ENCODE measurements at regions not wholly inside any gene's neighbourhood (a gene's known extent, or its start where the extent isn't known, plus 50 kb on each side); places are given as distances from the start of the nearest gene placed in this dataset.

DNA sequence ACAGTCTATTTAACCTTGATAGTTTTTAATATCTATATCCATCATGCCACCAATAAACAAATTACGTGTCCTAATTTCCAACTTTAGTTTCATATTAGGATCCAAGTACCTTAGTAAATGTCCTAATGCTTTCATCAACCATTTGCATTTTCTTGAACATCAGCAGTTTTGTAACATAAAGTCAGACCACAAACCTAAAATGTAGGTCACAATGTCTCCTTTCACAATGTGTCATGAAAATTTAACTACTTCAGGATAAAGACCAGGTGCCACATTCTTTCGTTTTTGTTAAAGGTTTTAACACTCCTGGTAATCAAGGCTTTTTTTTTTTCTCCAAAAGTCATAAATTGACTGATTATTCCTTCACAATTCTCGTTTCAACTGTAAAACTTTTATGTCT lies 310.7 kb upstream of the PMFBP1 start:
- H3K9me3 ChIP-seq: no peaks in the 10 kb centered on the region

DNA sequence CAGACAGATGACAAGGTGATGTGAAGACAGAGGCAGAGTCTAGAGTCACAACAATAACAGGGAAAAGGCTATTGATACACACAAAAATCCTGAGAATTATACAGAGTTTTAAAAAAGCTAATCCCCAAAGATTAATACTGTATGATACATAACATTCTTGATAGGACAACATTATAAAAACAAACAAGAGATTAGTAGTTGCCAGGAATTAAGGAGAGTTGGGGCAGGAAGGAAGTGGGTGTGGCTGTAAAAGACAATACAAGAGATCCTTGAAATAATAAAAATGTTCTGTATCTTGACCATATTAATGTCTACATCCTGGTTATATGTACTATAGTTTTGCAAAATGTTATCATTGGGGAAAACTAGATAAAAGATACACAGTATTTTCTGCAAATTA lies 309.5 kb upstream of the PMFBP1 start:
- Histone ChIP-seq H3K9me3 (no peaks in the 10 kb centered on the region), H3K36me3 (no peaks in the 10 kb centered on the region), H3K27me3 (no peaks in the 10 kb centered on the region), H3K4me1 (no peaks in the 10 kb centered on the region), H3K27ac (no peak overlapping the region), H3K4me3 (no peak overlapping the region)
- intact Hi-C loops (cut with DNase I): no loop called here
- DNase-seq: no peak
- TF ChIP-seq POLR2AphosphoS5 (IDR thresholded peaks at IDR 0.05): no peak

More for the DNA sequence above, 310.7 kb upstream of the PMFBP1 start:
- H3K4me1 ChIP-seq: no peaks in the 10 kb centered on the region
- 58 to 62% methylated on average over 3 of the region's 3 CpGs for WGBS, 2 donors
- H3K27ac ChIP-seq: no peak overlapping the region
- no peaks in the 10 kb centered on the region for H3K27me3 ChIP-seq
- no peak overlapping the region for H3K4me3 ChIP-seq
- H3K36me3 ChIP-seq: no peaks in the 10 kb centered on the region
- TF ChIP-seq, protein P1, sequence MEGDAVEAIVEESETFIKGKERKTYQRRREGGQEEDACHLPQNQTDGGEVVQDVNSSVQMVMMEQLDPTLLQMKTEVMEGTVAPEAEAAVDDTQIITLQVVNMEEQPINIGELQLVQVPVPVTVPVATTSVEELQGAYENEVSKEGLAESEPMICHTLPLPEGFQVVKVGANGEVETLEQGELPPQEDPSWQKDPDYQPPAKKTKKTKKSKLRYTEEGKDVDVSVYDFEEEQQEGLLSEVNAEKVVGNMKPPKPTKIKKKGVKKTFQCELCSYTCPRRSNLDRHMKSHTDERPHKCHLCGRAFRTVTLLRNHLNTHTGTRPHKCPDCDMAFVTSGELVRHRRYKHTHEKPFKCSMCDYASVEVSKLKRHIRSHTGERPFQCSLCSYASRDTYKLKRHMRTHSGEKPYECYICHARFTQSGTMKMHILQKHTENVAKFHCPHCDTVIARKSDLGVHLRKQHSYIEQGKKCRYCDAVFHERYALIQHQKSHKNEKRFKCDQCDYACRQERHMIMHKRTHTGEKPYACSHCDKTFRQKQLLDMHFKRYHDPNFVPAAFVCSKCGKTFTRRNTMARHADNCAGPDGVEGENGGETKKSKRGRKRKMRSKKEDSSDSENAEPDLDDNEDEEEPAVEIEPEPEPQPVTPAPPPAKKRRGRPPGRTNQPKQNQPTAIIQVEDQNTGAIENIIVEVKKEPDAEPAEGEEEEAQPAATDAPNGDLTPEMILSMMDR (IDR thresholded peaks at IDR 0.05): no peak
- TF ChIP-seq POLR2A (IDR thresholded peaks at IDR 0.05) (no peak), POLR2AphosphoS5 (IDR thresholded peaks at IDR 0.05) (no peak), EP300 (IDR thresholded peaks at IDR 0.05) (no peak)
- intact Hi-C loops (cut with DNase I): no loop called here
- DNase-seq: no peak

DNA sequence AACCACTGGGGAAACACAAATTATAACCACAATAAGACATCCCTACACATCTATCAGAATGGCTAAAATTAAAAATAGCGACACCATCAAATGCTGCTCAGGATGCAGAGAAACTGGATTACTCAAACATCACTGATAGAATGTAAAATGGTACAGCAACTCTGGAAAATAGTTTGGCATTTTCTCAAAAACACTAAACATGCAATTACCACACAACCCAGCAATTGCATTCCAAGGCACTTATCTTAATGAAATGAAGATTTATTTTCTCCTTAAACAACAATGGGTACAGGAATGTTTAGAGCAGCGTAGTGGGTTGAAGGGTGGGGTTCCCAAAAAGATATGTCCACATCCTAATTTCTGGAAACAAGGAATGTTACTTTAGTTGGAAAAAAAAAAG lies 309.0 kb upstream of the PMFBP1 start:
- no peak overlapping the region for H3K4me3 ChIP-seq
- H3K27me3 ChIP-seq: no peaks in the 10 kb centered on the region
- H3K36me3 ChIP-seq: no peaks in the 10 kb centered on the region
- WGBS, 2 donors: 81 to 88% methylated on average over 2 of the region's 2 CpGs
- DNase-seq: no peak
- no peaks in the 10 kb centered on the region for H3K4me1 ChIP-seq
- H3K9me3 ChIP-seq: no peaks in the 10 kb centered on the region
- H3K27ac ChIP-seq: no peak overlapping the region
- TF ChIP-seq POLR2A (IDR thresholded peaks at IDR 0.05) (no peak), POLR2AphosphoS5 (IDR thresholded peaks at IDR 0.05) (no peak), EP300 (IDR thresholded peaks at IDR 0.05) (no peak)
- TF ChIP-seq, protein P1 (IDR thresholded peaks at IDR 0.05): no peak
- intact Hi-C loops (cut with DNase I): no loop called here

- Histone ChIP-seq H3K9me3 (no peaks in the 10 kb centered on the region), H3K4me3 (no peak overlapping the region), H3K4me1 (no peaks in the 10 kb centered on the region), H3K27ac (no peak overlapping the region), H3K27me3 (no peaks in the 10 kb centered on the region), H3K36me3 (no peaks in the 10 kb centered on the region)
- TF ChIP-seq EP300 (IDR thresholded peaks at IDR 0.05) (no peak), POLR2A (IDR thresholded peaks at IDR 0.05) (no peak), POLR2AphosphoS5 (IDR thresholded peaks at IDR 0.05) (no peak)
- TF ChIP-seq, protein P1 (IDR thresholded peaks at IDR 0.05): no peak
- intact Hi-C loops (cut with DNase I): no loop called here
- no peak for DNase-seq
- WGBS, 2 donors: 86 to 88% methylated on average over 3 of the region's 3 CpGs
Observed at GRCh38 chr16:72475688-72476087, 303.7 kb upstream of the PMFBP1 start.

DNA sequence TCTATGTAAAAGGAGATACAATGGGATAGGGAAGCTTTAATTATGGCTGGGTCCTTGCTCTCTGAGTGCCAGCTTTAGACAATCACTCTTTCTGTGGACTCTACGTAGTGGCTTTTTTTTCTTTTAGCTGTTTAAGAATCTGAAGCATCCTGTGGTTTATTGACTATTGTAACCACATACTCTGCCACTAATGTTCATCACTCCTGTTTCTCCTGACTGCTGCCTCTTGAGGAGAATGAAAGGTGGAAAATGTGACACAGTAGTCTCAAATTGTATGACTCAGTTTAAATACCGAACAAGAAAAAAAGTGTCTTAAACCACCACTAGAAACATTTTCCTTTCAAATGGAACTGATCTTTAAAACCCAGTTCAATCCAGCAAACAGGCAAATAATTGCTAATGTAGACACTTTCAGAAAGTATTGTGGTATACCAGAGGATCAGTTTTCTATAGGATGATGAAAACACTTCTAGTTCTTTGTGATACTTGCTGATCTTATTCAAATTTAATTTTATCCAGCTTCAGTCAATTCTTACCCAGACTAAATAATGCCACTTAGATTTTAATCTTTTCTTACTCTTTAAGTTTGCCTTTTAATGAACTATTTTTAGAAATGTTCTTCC lies 302.7 kb upstream of the PMFBP1 start:
- WGBS, 2 donors: 66 to 82% methylated on average over 2 of the region's 2 CpGs
- DNase-seq: no peak
- no peak overlapping the region for H3K4me3 ChIP-seq
- H3K9me3 ChIP-seq: no peaks in the 10 kb centered on the region
- no peaks in the 10 kb centered on the region for H3K36me3 ChIP-seq
- TF ChIP-seq POLR2A (IDR thresholded peaks at IDR 0.05): no peak
- TF ChIP-seq POLR2AphosphoS5 (IDR thresholded peaks at IDR 0.05): no peak
- TF ChIP-seq, protein P1 (IDR thresholded peaks at IDR 0.05): no peak
- TF ChIP-seq EP300 (IDR thresholded peaks at IDR 0.05): no peak
- no peaks in the 10 kb centered on the region for H3K27me3 ChIP-seq
- no peaks in the 10 kb centered on the region for H3K4me1 ChIP-seq
- no peak overlapping the region for H3K27ac ChIP-seq
- intact Hi-C loops (cut with DNase I): no loop called here

Measured in sigmoid colon (tissue), 6 donors.